DND-41 (cell line): ENCODE measurements at regions not wholly inside any gene's neighbourhood (a gene's known extent, or its start where the extent isn't known, plus 50 kb on each side); places are given as distances from the start of the nearest gene placed in this dataset.

Experiments used
- ATAC-seq: fragments of 200-7000 bp; cut with Tn5 transposase; 3 replicates; pipeline ENCODE4 v1.9.1; 2021; ENCODE audit warnings: low read depth; ENCODE audit not compliant: insufficient read depth
- DNase-seq: peaks from one replicate; pipeline ENCODE4 v3.0.0-alpha.2; 2020
- H2AFZ ChIP-seq: 2 replicates; pipeline ENCODE4 v1.6.0; 2012; ENCODE audit warnings: low read depth, low read length
- H3K27ac ChIP-seq: 2 replicates; pipeline ENCODE4 v1.5.1; 2012; ENCODE audit warnings: low read length, inconsistent platforms
- H3K27me3 ChIP-seq: fragments of 200-600 bp; sonication (generic); 2 replicates; pipeline ENCODE4 v1.6.0; 2012; ENCODE audit warnings: low read length, mild to moderate bottlenecking, inconsistent platforms; ENCODE audit not compliant: insufficient read depth, poor library complexity
- H3K36me3 ChIP-seq: 2 replicates; pipeline ENCODE4 v1.5.1; 2012; ENCODE audit warnings: low read length, inconsistent platforms; ENCODE audit not compliant: insufficient read depth
- H3K4me1 ChIP-seq: 2 replicates; pipeline ENCODE4 v1.5.1; 2012; ENCODE audit warnings: mild to moderate bottlenecking, low read length; ENCODE audit not compliant: insufficient read depth
- H3K4me2 ChIP-seq: 2 replicates; pipeline ENCODE4 v1.6.0; 2012; ENCODE audit warnings: mild to moderate bottlenecking, moderate library complexity, low read length, inconsistent platforms; ENCODE audit not compliant: insufficient read depth
- H3K4me3 ChIP-seq, 2 experiments: fragments of 200-600 bp in 1 of 2; shearing (Covaris generic) in 1 of 2; 2 replicates each; pipeline ENCODE4 v1.5.1; 2012 to 2016; ENCODE audit warnings: inconsistent platforms in 2 of 2, low read length in 2 of 2, mild to moderate bottlenecking in 2 of 2, low read depth in 1 of 2, moderate library complexity in 1 of 2
- H3K79me2 ChIP-seq: 2 replicates; pipeline ENCODE4 v1.6.0; 2012; ENCODE audit warnings: low read length, inconsistent platforms; ENCODE audit not compliant: insufficient read depth
- H3K9ac ChIP-seq: 2 replicates; pipeline ENCODE4 v1.6.0; 2012; ENCODE audit warnings: low read depth, mild to moderate bottlenecking, inconsistent platforms, low read length, moderate library complexity
- H3K9me3 ChIP-seq: 2 replicates; pipeline ENCODE4 v1.5.1; 2012; ENCODE audit warnings: low read length, moderate library complexity, mild to moderate bottlenecking, inconsistent platforms; ENCODE audit not compliant: insufficient read depth, severe bottlenecking
- H4K20me1 ChIP-seq: 2 replicates; pipeline ENCODE4 v1.6.0; 2012; ENCODE audit warnings: low read length; ENCODE audit not compliant: insufficient read depth
- EZH2 ChIP-seq: IDR thresholded peaks from 3 replicates; pipeline ENCODE4 v1.6.1; 2012; ENCODE audit warnings: borderline replicate concordance, low read depth, mild to moderate bottlenecking, moderate library complexity, low read length, inconsistent platforms; ENCODE audit not compliant: severe bottlenecking
- TF ChIP-seq, protein P1 (sequence below): IDR thresholded peaks from 2 replicates; pipeline ENCODE4 v1.5.1; 2012; ENCODE audit warnings: borderline replicate concordance, low read length, moderate library complexity, mild to moderate bottlenecking; ENCODE audit not compliant: poor library complexity, severe bottlenecking; ENCODE audit errors: extremely low read depth

DNA sequence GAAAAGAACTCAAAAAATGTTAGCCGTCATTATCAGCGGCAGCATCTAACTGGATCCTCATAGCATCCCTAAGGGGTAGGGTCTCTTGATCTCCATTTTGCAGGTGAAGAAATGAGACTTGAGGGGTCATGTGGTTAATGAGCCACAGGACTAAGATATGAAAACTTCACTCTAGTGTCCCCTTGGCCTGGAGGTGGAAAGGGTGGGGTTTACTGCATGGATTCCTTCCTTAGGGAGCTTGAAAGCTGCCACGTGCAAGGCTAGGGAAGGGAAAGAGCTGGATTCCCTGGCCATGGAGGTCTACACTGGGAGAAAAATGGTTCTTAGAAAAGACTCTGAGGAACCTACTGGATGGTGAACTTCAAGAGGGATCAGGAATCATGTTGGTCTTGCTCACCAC is 107.9 kb downstream of the SPRY4 start:
- TF ChIP-seq EZH2, result no peak
- TF ChIP-seq, protein P1, sequence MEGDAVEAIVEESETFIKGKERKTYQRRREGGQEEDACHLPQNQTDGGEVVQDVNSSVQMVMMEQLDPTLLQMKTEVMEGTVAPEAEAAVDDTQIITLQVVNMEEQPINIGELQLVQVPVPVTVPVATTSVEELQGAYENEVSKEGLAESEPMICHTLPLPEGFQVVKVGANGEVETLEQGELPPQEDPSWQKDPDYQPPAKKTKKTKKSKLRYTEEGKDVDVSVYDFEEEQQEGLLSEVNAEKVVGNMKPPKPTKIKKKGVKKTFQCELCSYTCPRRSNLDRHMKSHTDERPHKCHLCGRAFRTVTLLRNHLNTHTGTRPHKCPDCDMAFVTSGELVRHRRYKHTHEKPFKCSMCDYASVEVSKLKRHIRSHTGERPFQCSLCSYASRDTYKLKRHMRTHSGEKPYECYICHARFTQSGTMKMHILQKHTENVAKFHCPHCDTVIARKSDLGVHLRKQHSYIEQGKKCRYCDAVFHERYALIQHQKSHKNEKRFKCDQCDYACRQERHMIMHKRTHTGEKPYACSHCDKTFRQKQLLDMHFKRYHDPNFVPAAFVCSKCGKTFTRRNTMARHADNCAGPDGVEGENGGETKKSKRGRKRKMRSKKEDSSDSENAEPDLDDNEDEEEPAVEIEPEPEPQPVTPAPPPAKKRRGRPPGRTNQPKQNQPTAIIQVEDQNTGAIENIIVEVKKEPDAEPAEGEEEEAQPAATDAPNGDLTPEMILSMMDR, result no peak
- Histone ChIP-seq H3K36me3 (no peaks in the 10 kb centered on the region), H3K4me2 (no peak overlapping the region), H3K27ac (no peak overlapping the region), H2AFZ (no peak overlapping the region), H3K9me3 (no peaks in the 10 kb centered on the region), H3K79me2 (no peaks in the 10 kb centered on the region), H3K27me3 (no peaks in the 10 kb centered on the region), H4K20me1 (no peaks in the 10 kb centered on the region), H3K4me3 (no peak overlapping the region), H3K4me1 (0 out of 2 replicates have a peak, but pooled peaks cover 5% of the 10 kb centered on the region), H3K9ac (no peak overlapping the region)
- no peak for ATAC-seq
- DNase-seq, result no peak

DNA sequence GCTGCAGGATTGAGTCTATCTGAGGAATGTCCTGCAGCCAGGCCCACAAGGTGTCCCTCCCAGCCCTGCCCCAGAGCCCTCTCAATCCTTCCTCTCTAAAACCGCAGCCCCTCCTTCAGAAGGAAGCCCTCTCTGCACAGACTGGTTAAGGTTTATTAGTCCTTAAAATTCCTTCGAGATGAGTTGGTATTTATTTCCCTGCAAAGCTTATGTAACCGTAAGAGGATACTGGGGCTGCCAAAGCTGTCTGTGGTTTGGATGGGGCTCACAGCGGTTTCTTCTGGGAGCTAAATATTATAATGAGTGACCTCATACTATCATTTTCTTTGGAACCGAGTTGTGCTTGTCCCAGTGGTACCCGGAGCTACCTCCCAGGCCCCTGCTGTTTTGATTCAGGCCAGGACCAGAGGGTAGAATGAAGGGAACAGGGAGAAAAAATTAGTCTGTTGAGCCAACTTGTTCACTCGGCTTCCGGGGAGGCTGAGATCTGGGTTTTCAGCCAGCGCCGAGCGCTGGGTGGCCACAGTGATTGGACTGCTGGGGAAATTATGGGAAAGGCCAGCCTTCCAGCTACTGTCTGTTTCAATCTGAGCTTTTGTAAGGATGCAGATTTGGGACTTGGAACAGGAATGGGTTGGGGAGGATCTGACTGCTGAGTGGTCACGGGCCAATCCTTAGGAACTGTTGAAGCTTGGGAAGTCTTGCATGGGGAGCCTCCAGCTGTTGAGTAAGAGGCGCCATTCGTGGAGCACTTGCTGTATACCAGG is 107.5 kb downstream of the NDFIP1 start:
- Histone ChIP-seq H3K4me3 (no peak overlapping the region), H3K27ac (no peak overlapping the region), H2AFZ (no peak overlapping the region), H3K79me2 (no peaks in the 10 kb centered on the region), H3K36me3 (no peaks in the 10 kb centered on the region), H4K20me1 (no peaks in the 10 kb centered on the region), H3K4me1 (0 out of 2 replicates have a peak, but pooled peaks cover 5% of the 10 kb centered on the region), H3K27me3 (no peaks in the 10 kb centered on the region), H3K4me2 (no peak overlapping the region), H3K9ac (no peak overlapping the region), H3K9me3 (no peaks in the 10 kb centered on the region)
- DNase-seq, result no peak
- TF ChIP-seq EZH2, result no peak
- TF ChIP-seq, protein P1, result no peak
- no peak for ATAC-seq

GRCh38 chr5:142213077-142213476 is 104.5 kb downstream of the NDFIP1 start:
- Histone ChIP-seq H3K27me3 (no peaks in the 10 kb centered on the region), H3K4me2 (no peak overlapping the region), H3K79me2 (no peaks in the 10 kb centered on the region), H3K36me3 (no peaks in the 10 kb centered on the region), H3K4me1 (no peaks in the 10 kb centered on the region), H2AFZ (no peak overlapping the region), H3K4me3 (no peak overlapping the region), H3K9me3 (no peaks in the 10 kb centered on the region), H4K20me1 (no peaks in the 10 kb centered on the region), H3K27ac (no peak overlapping the region), H3K9ac (no peak overlapping the region)
- DNase-seq, result no peak
- TF ChIP-seq, protein P1, result no peak
- TF ChIP-seq EZH2, result no peak
- no peak for ATAC-seq
